M059J (cell line): ENCODE measurements at regions not wholly inside any gene's neighbourhood (a gene's known extent, or its start where the extent isn't known, plus 50 kb on each side); places are given as distances from the start of the nearest gene placed in this dataset.

Experiments
- DNase-seq: peaks from one replicate; pipeline ENCODE4 v3.0.0-alpha.2; 2012; ENCODE audit warnings: low read depth

- DNase-seq = no peak
These were observed 255.9 kb upstream of the GLI3 start for GRCh38 chr7:42492920-42493319.

GRCh38 chr7:42491106-42491505 lies 254.1 kb upstream of the GLI3 start:
- no peak for DNase-seq

GRCh38 chr7:42489299-42489698 lies 252.3 kb upstream of the GLI3 start:
- no peak for DNase-seq

GRCh38 chr7:42485301-42485766 lies 248.3 kb upstream of the GLI3 start:
- DNase-seq = no peak

- DNase-seq = no peak
These were observed 246.9 kb upstream of the GLI3 start for GRCh38 chr7:42483886-42484285.

GRCh38 chr7:42479816-42480633 lies 243.0 kb upstream of the GLI3 start:
- peak; percentile 73 for DNase-seq

- no peak for DNase-seq
These were observed 242.4 kb upstream of the GLI3 start for GRCh38 chr7:42479452-42479815.

GRCh38 chr7:42478717-42479116 lies 241.7 kb upstream of the GLI3 start:
- DNase-seq = no peak

- no peak for DNase-seq
These were observed 239.2 kb upstream of the GLI3 start for GRCh38 chr7:42476255-42476654.

GRCh38 chr7:42475082-42475481 lies 238.1 kb upstream of the GLI3 start:
- no peak for DNase-seq

GRCh38 chr7:42473099-42473498 lies 236.1 kb upstream of the GLI3 start:
- no peak for DNase-seq

GRCh38 chr7:42471573-42472174 lies 234.7 kb upstream of the GLI3 start:
- DNase-seq = peak; percentile 27

- DNase-seq = no peak
These were observed 232.3 kb upstream of the GLI3 start for GRCh38 chr7:42469341-42469740.

- no peak for DNase-seq
These were observed 231.5 kb upstream of the GLI3 start for GRCh38 chr7:42468471-42468870.

- DNase-seq = no peak
These were observed 224.5 kb upstream of the GLI3 start for GRCh38 chr7:42461537-42461936.

- DNase-seq = no peak
These were observed 223.9 kb upstream of the GLI3 start for GRCh38 chr7:42460933-42461332.

- no peak for DNase-seq
These were observed 223.1 kb upstream of the GLI3 start for GRCh38 chr7:42460148-42460547.

GRCh38 chr7:42457663-42458062 lies 220.7 kb upstream of the GLI3 start:
- DNase-seq = peak; percentile 42

GRCh38 chr7:42456756-42457276 lies 219.8 kb upstream of the GLI3 start:
- DNase-seq = peak; percentile 32

- no peak for DNase-seq
These were observed 219.3 kb upstream of the GLI3 start for GRCh38 chr7:42456267-42456666.

GRCh38 chr7:42453931-42454361 lies 216.9 kb upstream of the GLI3 start:
- DNase-seq = no peak

- DNase-seq = no peak
These were observed 215.3 kb upstream of the GLI3 start for GRCh38 chr7:42452356-42452755.

GRCh38 chr7:42449431-42449830 lies 212.4 kb upstream of the GLI3 start:
- no peak for DNase-seq
